ENCODE measurements at regions not wholly inside any gene's neighbourhood (a gene's known extent, or its start where the extent isn't known, plus 50 kb on each side); places are given as distances from the start of the nearest gene placed in this dataset.

- Histone ChIP-seq H3K27me3 (ENCODE audit: low read depth, low read length) (no peaks in the 10 kb centered on the region), H3K9me3 (ENCODE audit: control insufficient read depth in 1 of 2, low read length in 2 of 2) (no peaks in the 10 kb centered on the region), H3K4me3 (ENCODE audit: low read depth in 1 of 2, low read length in 2 of 2) (no peak overlapping the region), H3K4me1 (ENCODE audit: control insufficient read depth in 1 of 2, insufficient read depth in 2 of 2, low read length in 2 of 2) (peaks cover 0 to 4% of the 10 kb centered on the region in 2 donors), H3K36me3 (ENCODE audit: control insufficient read depth in 1 of 2, insufficient read depth in 2 of 2, low read length in 2 of 2) (no peaks in the 10 kb centered on the region), H3K27ac (ENCODE audit: low read length) (no peak overlapping the region)
These were observed 143.8 kb downstream of the FGF1 start for GRCh38 chr5:142542078-142542477.

- Histone ChIP-seq H3K36me3 (ENCODE audit: control insufficient read depth in 1 of 2, insufficient read depth in 2 of 2, low read length in 2 of 2) (no peaks in the 10 kb centered on the region), H3K27me3 (ENCODE audit: low read depth, low read length) (no peaks in the 10 kb centered on the region), H3K4me3 (ENCODE audit: low read depth in 1 of 2, low read length in 2 of 2) (no peak overlapping the region), H3K9me3 (ENCODE audit: control insufficient read depth in 1 of 2, low read length in 2 of 2) (no peaks in the 10 kb centered on the region), H3K4me1 (ENCODE audit: control insufficient read depth in 1 of 2, insufficient read depth in 2 of 2, low read length in 2 of 2) (peaks cover 0 to 4% of the 10 kb centered on the region in 2 donors), H3K27ac (ENCODE audit: low read length) (peak overlapping the region; percentile 41)
These were observed 144.9 kb downstream of the FGF1 start for GRCh38 chr5:142540922-142541422.

GRCh38 chr5:142539154-142539740, 146.6 kb downstream of the FGF1 start:
- H3K27ac ChIP-seq (ENCODE audit: low read length) = no peak overlapping the region
- H3K27me3 ChIP-seq (ENCODE audit: low read depth, low read length) = no peaks in the 10 kb centered on the region
- no peaks in the 10 kb centered on the region for H3K36me3 ChIP-seq (ENCODE audit: control insufficient read depth in 1 of 2, insufficient read depth in 2 of 2, low read length in 2 of 2)
- H3K4me3 ChIP-seq (ENCODE audit: low read depth in 1 of 2, low read length in 2 of 2) = no peak overlapping the region
- peaks cover 5 to 9% of the 10 kb centered on the region in 2 donors for H3K9me3 ChIP-seq (ENCODE audit: control insufficient read depth in 1 of 2, low read length in 2 of 2)
- peaks cover 0 to 4% of the 10 kb centered on the region in 2 donors for H3K4me1 ChIP-seq (ENCODE audit: control insufficient read depth in 1 of 2, insufficient read depth in 2 of 2, low read length in 2 of 2)

GRCh38 chr5:142537938-142538337, 148.0 kb downstream of the FGF1 start:
- no peak overlapping the region for H3K4me3 ChIP-seq (ENCODE audit: low read depth in 1 of 2, low read length in 2 of 2)
- no peaks in the 10 kb centered on the region for H3K27me3 ChIP-seq (ENCODE audit: low read depth, low read length)
- no peaks in the 10 kb centered on the region for H3K36me3 ChIP-seq (ENCODE audit: control insufficient read depth in 1 of 2, insufficient read depth in 2 of 2, low read length in 2 of 2)
- no peak overlapping the region for H3K27ac ChIP-seq (ENCODE audit: low read length)
- peaks cover 0 to 4% of the 10 kb centered on the region in 2 donors for H3K4me1 ChIP-seq (ENCODE audit: control insufficient read depth in 1 of 2, insufficient read depth in 2 of 2, low read length in 2 of 2)
- peaks cover 5 to 10% of the 10 kb centered on the region in 2 donors for H3K9me3 ChIP-seq (ENCODE audit: control insufficient read depth in 1 of 2, low read length in 2 of 2)

GRCh38 chr5:142532781-142533176, 153.1 kb downstream of the FGF1 start:
- Histone ChIP-seq H3K4me3 (ENCODE audit: low read depth in 1 of 2, low read length in 2 of 2) (no peak overlapping the region), H3K4me1 (ENCODE audit: control insufficient read depth in 1 of 2, insufficient read depth in 2 of 2, low read length in 2 of 2) (no peaks in the 10 kb centered on the region), H3K27ac (ENCODE audit: low read length) (no peak overlapping the region), H3K36me3 (ENCODE audit: control insufficient read depth in 1 of 2, insufficient read depth in 2 of 2, low read length in 2 of 2) (no peaks in the 10 kb centered on the region), H3K9me3 (ENCODE audit: control insufficient read depth in 1 of 2, low read length in 2 of 2) (peaks cover 5 to 10% of the 10 kb centered on the region in 2 donors), H3K27me3 (ENCODE audit: low read depth, low read length) (no peaks in the 10 kb centered on the region)

GRCh38 chr5:142531977-142532780, 153.7 kb downstream of the FGF1 start:
- Histone ChIP-seq H3K27ac (ENCODE audit: low read length) (no peak overlapping the region), H3K9me3 (ENCODE audit: control insufficient read depth in 1 of 2, low read length in 2 of 2) (peaks cover 5 to 10% of the 10 kb centered on the region in 2 donors), H3K4me1 (ENCODE audit: control insufficient read depth in 1 of 2, insufficient read depth in 2 of 2, low read length in 2 of 2) (no peaks in the 10 kb centered on the region), H3K27me3 (ENCODE audit: low read depth, low read length) (no peaks in the 10 kb centered on the region), H3K4me3 (ENCODE audit: low read depth in 1 of 2, low read length in 2 of 2) (no peak overlapping the region), H3K36me3 (ENCODE audit: control insufficient read depth in 1 of 2, insufficient read depth in 2 of 2, low read length in 2 of 2) (no peaks in the 10 kb centered on the region)

- H3K27ac ChIP-seq (ENCODE audit: low read length) = no peak overlapping the region
- H3K4me3 ChIP-seq (ENCODE audit: low read depth in 1 of 2, low read length in 2 of 2) = no peak overlapping the region
- no peaks in the 10 kb centered on the region for H3K27me3 ChIP-seq (ENCODE audit: low read depth, low read length)
- peaks cover 5 to 10% of the 10 kb centered on the region in 2 donors for H3K9me3 ChIP-seq (ENCODE audit: control insufficient read depth in 1 of 2, low read length in 2 of 2)
- no peaks in the 10 kb centered on the region for H3K4me1 ChIP-seq (ENCODE audit: control insufficient read depth in 1 of 2, insufficient read depth in 2 of 2, low read length in 2 of 2)
- no peaks in the 10 kb centered on the region for H3K36me3 ChIP-seq (ENCODE audit: control insufficient read depth in 1 of 2, insufficient read depth in 2 of 2, low read length in 2 of 2)
These were observed 155.0 kb downstream of the FGF1 start for GRCh38 chr5:142530904-142531303.

GRCh38 chr5:142529626-142530278, 156.1 kb downstream of the FGF1 start:
- Histone ChIP-seq H3K4me3 (ENCODE audit: low read depth in 1 of 2, low read length in 2 of 2) (no peak overlapping the region), H3K4me1 (ENCODE audit: control insufficient read depth in 1 of 2, insufficient read depth in 2 of 2, low read length in 2 of 2) (no peaks in the 10 kb centered on the region), H3K9me3 (ENCODE audit: control insufficient read depth in 1 of 2, low read length in 2 of 2) (peaks cover 5% of the 10 kb centered on the region in 2 donors), H3K36me3 (ENCODE audit: control insufficient read depth in 1 of 2, insufficient read depth in 2 of 2, low read length in 2 of 2) (no peaks in the 10 kb centered on the region), H3K27me3 (ENCODE audit: low read depth, low read length) (no peaks in the 10 kb centered on the region), H3K27ac (ENCODE audit: low read length) (no peak overlapping the region)

GRCh38 chr5:142527664-142528295, 158.1 kb downstream of the FGF1 start:
- Histone ChIP-seq H3K27ac (ENCODE audit: low read length) (no peak overlapping the region), H3K27me3 (ENCODE audit: low read depth, low read length) (no peaks in the 10 kb centered on the region), H3K4me3 (ENCODE audit: low read depth in 1 of 2, low read length in 2 of 2) (no peak overlapping the region), H3K4me1 (ENCODE audit: control insufficient read depth in 1 of 2, insufficient read depth in 2 of 2, low read length in 2 of 2) (no peaks in the 10 kb centered on the region), H3K9me3 (ENCODE audit: control insufficient read depth in 1 of 2, low read length in 2 of 2) (no peaks in the 10 kb centered on the region), H3K36me3 (ENCODE audit: control insufficient read depth in 1 of 2, insufficient read depth in 2 of 2, low read length in 2 of 2) (no peaks in the 10 kb centered on the region)

- Histone ChIP-seq H3K4me1 (ENCODE audit: control insufficient read depth in 1 of 2, insufficient read depth in 2 of 2, low read length in 2 of 2) (no peaks in the 10 kb centered on the region), H3K4me3 (ENCODE audit: low read depth in 1 of 2, low read length in 2 of 2) (no peak overlapping the region), H3K27me3 (ENCODE audit: low read depth, low read length) (no peaks in the 10 kb centered on the region), H3K27ac (ENCODE audit: low read length) (no peak overlapping the region), H3K36me3 (ENCODE audit: control insufficient read depth in 1 of 2, insufficient read depth in 2 of 2, low read length in 2 of 2) (no peaks in the 10 kb centered on the region), H3K9me3 (ENCODE audit: control insufficient read depth in 1 of 2, low read length in 2 of 2) (no peaks in the 10 kb centered on the region)
These were observed 158.7 kb downstream of the FGF1 start for GRCh38 chr5:142527234-142527633.

- Histone ChIP-seq H3K27ac (ENCODE audit: low read length) (no peak overlapping the region), H3K27me3 (ENCODE audit: low read depth, low read length) (no peaks in the 10 kb centered on the region), H3K4me1 (ENCODE audit: control insufficient read depth in 1 of 2, insufficient read depth in 2 of 2, low read length in 2 of 2) (no peaks in the 10 kb centered on the region), H3K36me3 (ENCODE audit: control insufficient read depth in 1 of 2, insufficient read depth in 2 of 2, low read length in 2 of 2) (no peaks in the 10 kb centered on the region), H3K4me3 (ENCODE audit: low read depth in 1 of 2, low read length in 2 of 2) (no peak overlapping the region), H3K9me3 (ENCODE audit: control insufficient read depth in 1 of 2, low read length in 2 of 2) (no peaks in the 10 kb centered on the region)
These were observed 162.9 kb downstream of the FGF1 start for GRCh38 chr5:142522983-142523382.

Measured in muscle layer of duodenum (tissue), 2 donors.